ENCODE measurements at regions not wholly inside any gene's neighbourhood (a gene's known extent, or its start where the extent isn't known, plus 50 kb on each side); places are given as distances from the start of the nearest gene placed in this dataset.
"Not testable (repeated sequence)": the region's sequence is repeated elsewhere in the genome, so short reads cannot be mapped to it uniquely, and the experiment has no call there.

- no peak for DNase-seq
Measured at GRCh38 chr4:169934794-169935429, 91.3 kb downstream of the MFAP3L start.

DNA sequence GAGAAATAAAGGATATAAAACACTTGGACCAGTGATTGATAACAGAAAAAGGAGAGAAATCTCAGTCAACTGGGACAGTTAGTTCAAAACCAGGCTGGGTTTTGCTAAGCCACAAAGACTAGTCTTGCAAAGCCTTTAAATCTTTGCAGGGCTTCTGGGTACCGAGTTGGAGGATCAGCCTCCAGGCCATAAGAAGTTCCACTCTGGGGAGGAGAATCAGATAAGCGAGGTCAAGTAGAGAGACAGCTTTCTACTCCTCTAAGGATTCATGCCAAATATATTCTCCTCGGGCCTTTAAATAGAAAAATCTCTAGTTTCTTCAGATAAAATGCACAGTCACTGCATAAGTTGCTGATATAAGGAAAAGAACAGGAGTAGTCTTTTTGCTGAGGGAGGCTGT is 92.7 kb downstream of the MFAP3L start:
- DNase-seq: no peak

- DNase-seq: no peak
Measured at GRCh38 chr4:169931964-169932363, 94.2 kb downstream of the MFAP3L start.

GRCh38 chr4:169930755-169931154 is 95.4 kb downstream of the MFAP3L start:
- DNase-seq: not testable (repeated sequence)

GRCh38 chr4:169927280-169927679 is 98.9 kb downstream of the MFAP3L start:
- DNase-seq: no peak

DNA sequence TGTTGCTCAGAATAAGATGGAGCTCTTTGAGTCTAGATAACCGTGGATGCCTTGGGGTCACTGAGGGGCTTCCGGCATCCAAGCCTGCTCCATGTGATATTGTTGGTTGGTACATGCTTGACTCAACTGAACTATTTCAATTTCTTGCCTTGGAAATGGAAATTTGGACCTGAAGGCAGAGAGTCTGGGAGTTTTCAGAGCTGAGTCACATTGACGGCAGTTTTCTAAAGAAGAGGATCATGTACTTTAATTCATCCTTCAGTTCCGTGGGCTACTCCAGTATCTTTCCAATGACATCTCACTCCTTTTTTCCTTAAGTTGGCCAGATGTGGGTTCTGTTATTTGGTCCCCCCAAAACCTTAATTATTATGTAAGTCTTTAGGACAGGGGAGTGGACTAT is 100.5 kb downstream of the MFAP3L start:
- no peak for DNase-seq

DNA sequence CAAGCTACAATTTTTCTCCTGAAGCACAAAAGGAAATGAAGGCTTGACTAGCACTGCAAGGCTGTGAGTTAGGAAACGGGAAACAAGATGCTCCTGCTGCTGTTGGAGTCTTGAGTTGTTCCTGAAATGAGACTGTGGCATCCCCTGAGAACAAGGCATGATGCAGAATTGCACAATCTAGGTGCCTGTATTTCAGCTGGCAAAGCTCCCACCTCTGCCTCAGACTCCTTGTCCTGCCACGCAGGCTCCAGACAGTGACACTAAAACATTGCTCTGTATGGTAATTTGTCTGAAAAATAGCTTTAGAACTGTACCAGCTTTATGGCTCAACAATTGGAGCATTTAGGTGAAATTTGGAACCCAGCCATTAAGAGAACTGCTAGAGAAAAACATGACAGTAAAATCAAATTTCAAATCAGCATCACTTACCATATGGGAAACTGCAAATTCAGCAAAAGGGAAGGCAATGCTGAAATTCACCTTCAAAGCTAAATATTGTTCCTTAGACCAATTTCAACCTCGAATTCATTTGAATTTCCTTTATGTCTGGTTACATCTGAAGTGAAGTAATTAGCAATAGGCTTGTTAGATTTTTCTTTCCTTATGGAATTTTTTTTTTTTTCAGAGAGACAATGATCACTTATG is 103.4 kb downstream of the MFAP3L start:
- no peak for DNase-seq

- no peak for DNase-seq
Measured at GRCh38 chr4:169921732-169922131, 104.5 kb downstream of the MFAP3L start.

- no peak for DNase-seq
Measured at GRCh38 chr4:169921237-169921636, 105.0 kb downstream of the MFAP3L start.

GRCh38 chr4:169919194-169920124 is 106.7 kb downstream of the MFAP3L start:
- DNase-seq: not testable (repeated sequence)

GRCh38 chr4:169915545-169915944 is 110.7 kb downstream of the MFAP3L start:
- no peak for DNase-seq

DNA sequence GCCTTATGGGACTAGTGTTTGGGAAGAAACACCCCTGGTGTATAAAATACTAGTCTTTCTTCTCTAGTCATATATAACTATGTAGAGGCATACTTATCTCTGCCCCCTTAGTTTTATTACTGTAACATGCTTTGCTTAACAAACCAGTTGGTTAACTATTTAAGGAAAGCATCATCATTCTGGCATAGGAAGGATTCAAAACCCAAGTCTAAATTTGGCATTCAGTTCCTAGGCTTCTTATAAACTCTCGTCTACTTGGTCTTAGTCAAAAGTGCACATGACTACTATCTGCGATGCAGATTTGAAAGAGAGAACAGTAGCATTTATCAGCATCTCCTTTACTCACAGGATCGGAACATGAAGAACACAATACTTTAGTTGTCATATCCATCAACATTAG is 111.3 kb downstream of the MFAP3L start:
- no peak for DNase-seq

DNA sequence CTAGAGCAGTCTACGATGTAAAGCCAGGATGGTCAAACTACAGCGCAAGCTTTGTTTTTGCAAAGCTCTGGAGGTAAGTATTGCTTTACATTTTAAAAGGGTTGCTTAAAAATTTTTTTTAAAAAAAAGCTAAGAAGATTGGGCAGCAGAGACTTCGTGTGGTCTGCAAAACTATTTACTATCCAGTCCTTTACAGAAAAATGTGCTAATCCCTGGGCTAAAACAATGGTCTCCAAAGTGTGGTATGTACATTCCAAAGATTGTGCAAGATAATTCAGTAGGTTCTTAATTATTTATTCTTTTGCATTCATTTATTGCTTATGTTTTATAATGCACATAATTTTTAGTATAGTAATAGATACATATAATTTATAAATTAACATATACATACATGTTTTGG is 113.2 kb downstream of the MFAP3L start:
- no peak for DNase-seq

- DNase-seq: no peak
Measured at GRCh38 chr4:169909897-169910296, 116.3 kb downstream of the MFAP3L start.

DNA sequence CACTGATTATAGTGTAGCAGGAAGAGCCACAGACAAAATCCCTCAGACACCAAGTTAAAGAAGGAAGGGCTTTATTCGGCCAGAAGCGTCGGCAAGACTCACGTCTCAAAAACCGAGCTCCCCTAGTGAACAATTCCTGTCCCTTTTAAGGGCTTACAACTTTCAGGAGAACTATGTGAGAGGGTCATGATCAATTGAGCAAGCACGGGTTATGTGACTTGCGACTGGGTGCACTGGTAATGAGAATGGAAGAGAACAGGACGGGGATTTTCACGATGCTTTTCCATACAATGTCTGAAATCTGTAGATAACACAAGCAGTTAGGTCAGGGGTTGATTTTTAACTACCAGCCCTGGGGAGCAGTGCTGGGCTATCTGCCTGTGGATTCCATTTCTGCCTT is 116.7 kb downstream of the MFAP3L start:
- DNase-seq: no peak

GRCh38 chr4:169907705-169908104 is 118.5 kb downstream of the MFAP3L start:
- DNase-seq: no peak

GRCh38 chr4:169906821-169907220 is 119.4 kb downstream of the MFAP3L start:
- DNase-seq: no peak

- DNase-seq: no peak
Measured at GRCh38 chr4:169906104-169906503, 120.1 kb downstream of the MFAP3L start.

DNA sequence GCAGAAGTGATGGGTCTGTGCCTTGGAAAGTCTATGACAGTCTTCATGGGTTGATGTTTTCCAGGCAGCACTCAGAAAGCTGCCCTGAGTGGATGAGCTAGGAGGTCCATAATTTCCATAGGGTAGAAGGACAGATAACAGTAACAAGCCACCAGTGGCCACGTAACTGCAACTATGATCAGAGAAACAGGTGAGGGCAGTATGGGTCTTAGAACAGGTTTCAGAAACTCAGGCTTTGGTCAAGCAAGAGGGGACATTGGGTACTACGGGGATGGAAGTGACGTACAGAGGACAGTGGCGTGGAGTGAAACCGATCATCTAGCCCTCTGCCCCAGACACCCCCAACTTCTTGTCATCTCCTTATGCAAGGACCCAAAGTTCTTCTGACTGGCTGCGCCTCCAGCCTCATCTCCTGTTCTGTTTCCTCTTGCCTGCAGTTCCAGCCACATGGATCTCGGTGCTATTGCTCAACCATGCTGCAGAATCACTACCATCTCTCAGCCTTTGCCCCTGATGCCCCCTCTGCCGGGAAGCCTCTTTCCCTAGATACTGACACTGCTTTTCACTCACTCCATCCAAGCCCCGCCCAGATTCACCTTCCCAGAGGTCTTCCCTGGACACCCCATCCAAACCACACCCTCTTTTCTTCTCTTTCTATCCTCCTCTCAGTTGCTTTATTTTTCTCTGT is 123.4 kb downstream of the MFAP3L start:
- DNase-seq: no peak

DNA sequence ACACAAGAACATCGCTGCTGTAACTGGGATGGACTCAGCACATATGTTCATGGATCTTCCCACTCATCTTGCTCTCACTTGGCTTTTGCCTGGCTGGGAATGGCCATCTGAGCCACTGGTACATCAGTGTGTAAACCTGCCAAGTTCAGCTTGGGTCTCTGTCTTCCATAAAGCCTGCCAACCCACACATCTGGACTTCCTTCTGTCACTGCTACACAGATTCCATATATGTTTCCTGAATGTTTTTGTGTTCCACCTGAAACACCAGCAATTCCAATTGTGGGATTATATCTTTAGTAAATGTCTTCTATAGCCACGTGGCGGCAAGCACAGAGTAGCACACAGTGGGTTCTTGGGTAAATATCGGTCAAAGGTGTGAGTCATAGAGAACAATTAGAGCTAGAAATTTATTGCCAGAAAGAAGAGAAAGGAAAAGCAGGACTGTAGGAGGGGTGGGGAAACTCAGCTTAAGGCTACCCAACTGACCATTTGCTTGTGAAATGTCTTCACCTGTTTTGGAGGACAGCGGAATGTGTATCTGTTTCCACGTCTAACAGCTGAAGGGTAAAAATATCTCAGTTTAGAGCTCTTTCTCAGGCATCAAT is 125.9 kb downstream of the MFAP3L start:
- DNase-seq: no peak

DNA sequence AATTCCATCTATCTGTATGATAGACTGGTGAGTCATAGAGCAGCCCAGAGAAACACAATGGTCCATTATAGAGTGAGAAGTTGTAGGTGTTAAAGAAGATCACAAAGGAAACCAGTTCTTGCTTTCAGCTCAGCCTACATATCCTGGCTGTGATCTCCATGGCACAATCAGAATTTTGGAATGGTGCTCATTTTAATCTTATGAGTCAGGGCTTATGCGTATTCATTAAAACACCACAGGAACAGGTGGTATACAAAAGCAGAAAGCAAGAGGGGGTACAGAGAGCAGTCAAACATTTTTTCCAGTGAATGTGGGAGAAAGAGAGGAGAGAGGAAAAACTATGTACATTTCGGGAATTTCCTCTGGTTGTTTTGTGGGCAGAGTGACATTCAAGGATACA is 126.9 kb downstream of the MFAP3L start:
- no peak for DNase-seq

DNA sequence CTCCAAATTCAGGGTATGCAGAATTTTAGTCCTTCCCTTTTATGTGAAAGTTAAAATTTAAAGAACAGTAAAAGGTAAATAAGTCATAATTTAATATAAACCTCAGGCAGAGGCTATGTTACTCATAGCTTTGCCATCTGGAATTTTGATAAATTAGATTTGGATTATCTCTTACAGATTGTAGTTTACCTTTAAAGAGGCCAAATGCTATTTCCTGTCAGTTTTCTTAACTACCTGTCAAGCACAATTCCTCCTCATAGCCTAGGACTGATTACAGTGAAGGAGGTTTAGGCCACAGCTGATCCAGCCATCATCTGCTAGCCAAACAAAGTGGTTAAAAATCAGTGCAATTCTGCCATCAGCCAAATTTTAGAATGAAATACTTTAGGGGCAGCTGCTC is 128.1 kb downstream of the MFAP3L start:
- DNase-seq: no peak

DNA sequence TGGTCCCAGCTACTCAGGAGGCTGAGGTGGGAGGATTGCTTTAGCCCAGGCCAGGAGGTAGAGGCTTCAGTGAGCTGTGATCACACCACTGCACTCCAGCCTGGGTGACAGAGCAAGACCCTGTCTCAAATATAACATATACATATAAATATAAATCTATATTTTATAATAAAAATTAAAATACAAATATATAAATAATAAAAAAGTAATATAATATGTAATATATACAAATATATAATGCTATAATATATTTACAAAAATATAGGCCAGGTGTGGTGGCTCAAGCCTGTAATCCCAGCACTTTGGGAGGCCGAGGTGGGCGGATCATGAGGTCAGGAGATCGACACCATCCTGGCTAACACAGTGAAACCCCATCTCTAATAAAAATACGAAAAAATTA is 131.4 kb downstream of the MFAP3L start:
- DNase-seq: not testable (repeated sequence)

Measured in NCI-H446 (cell line).